Lung microvascular endothelial cell (primary cell): ENCODE measurements at regions not wholly inside any gene's neighbourhood (a gene's known extent, or its start where the extent isn't known, plus 50 kb on each side); places are given as distances from the start of the nearest gene placed in this dataset.
"Not testable (repeated sequence)": the region's sequence is repeated elsewhere in the genome, so short reads cannot be mapped to it uniquely, and the experiment has no call there.

Experiments used
- DNase-seq, 2 donors: peaks; one replicate each; pipeline versions ENCODE4 v3.0.0 to v3.0.0-alpha.2; 2010; ENCODE audit warnings: low read depth in 2 of 2

- DNase-seq, result no peak
These were observed 114.5 kb upstream of the GRM7 start for GRCh38 chr3:6746443-6746842.

GRCh38 chr3:6747017-6747416 is 113.9 kb upstream of the GRM7 start:
- DNase-seq, result no peak

GRCh38 chr3:6750782-6751181 is 110.1 kb upstream of the GRM7 start:
- DNase-seq, result no peak

GRCh38 chr3:6753536-6753935 is 107.4 kb upstream of the GRM7 start:
- DNase-seq, result no peak

GRCh38 chr3:6769532-6770396 is 91.2 kb upstream of the GRM7 start:
- not testable (repeated sequence) for DNase-seq

GRCh38 chr3:6770397-6770690 is 90.6 kb upstream of the GRM7 start:
- DNase-seq, result no peak

GRCh38 chr3:6771171-6771570 is 89.7 kb upstream of the GRM7 start:
- DNase-seq, result no peak

- no peak for DNase-seq
These were observed 81.8 kb upstream of the GRM7 start for GRCh38 chr3:6779140-6779539.

GRCh38 chr3:6781092-6781491 is 79.8 kb upstream of the GRM7 start:
- no peak for DNase-seq

GRCh38 chr3:6785726-6786125 is 75.2 kb upstream of the GRM7 start:
- DNase-seq, result no peak

- DNase-seq, result peak; percentile 8 to 10
These were observed 69.8 kb upstream of the GRM7 start for GRCh38 chr3:6791161-6791560.

GRCh38 chr3:6799264-6799915 is 61.5 kb upstream of the GRM7 start:
- peak; percentile 35 to 52 for DNase-seq

- no peak for DNase-seq
These were observed 57.3 kb upstream of the GRM7 start for GRCh38 chr3:6803619-6804018.

GRCh38 chr3:6805236-6805635 is 55.7 kb upstream of the GRM7 start:
- no peak for DNase-seq

- DNase-seq, result no peak
These were observed 53.9 kb upstream of the GRM7 start for GRCh38 chr3:6806991-6807390.

GRCh38 chr3:6807967-6808588 is 52.8 kb upstream of the GRM7 start:
- DNase-seq, result no peak

GRCh38 chr3:6809349-6809748 is 51.6 kb upstream of the GRM7 start:
- DNase-seq, result no peak
